Brain microvascular endothelial cell (primary cell): ENCODE measurements at regions not wholly inside any gene's neighbourhood (a gene's known extent, or its start where the extent isn't known, plus 50 kb on each side); places are given as distances from the start of the nearest gene placed in this dataset.
"Not testable (repeated sequence)": the region's sequence is repeated elsewhere in the genome, so short reads cannot be mapped to it uniquely, and the experiment has no call there.

ENCODE experiments used
- DNase-seq: peaks from one replicate; pipeline ENCODE4 v3.0.0-alpha.2; 2020
- H3K27ac ChIP-seq: fragments of 250-450 bp; sonication (Bioruptor Pico); 2 replicates; pipeline ENCODE4 v1.5.1; 2020; ENCODE audit warnings: mild to moderate bottlenecking, moderate library complexity
- H3K27me3 ChIP-seq: fragments of 250-450 bp; sonication (Bioruptor Pico); replicated peaks from 2 replicates; pipeline ENCODE4 v1.5.1; 2020; ENCODE audit warnings: mild to moderate bottlenecking
- H3K36me3 ChIP-seq: fragments of 250-450 bp; sonication (Bioruptor Pico); replicated peaks from 2 replicates; pipeline ENCODE4 v1.5.1; 2020; ENCODE audit warnings: mild to moderate bottlenecking
- H3K4me3 ChIP-seq: 2 replicates; pipeline ENCODE4 v1.5.1; 2011; ENCODE audit warnings: low read depth, mild to moderate bottlenecking, control low read depth, low read length, moderate library complexity
- CTCF ChIP-seq: IDR thresholded peaks from 2 replicates; pipeline ENCODE4 v1.5.1; 2011; ENCODE audit warnings: low read depth, mild to moderate bottlenecking, moderate library complexity, low read length, control low read depth, inconsistent platforms; ENCODE audit errors: missing control alignments
- in situ Hi-C: cut with HindIII; loops from 2 replicates; pipeline ENCODE4 v1.10.0; 2017; ENCODE audit warnings: low sequenced_read_pairs, low pct_ligation_motif_present

GRCh38 chr12:87020071-87020470, 763.9 kb upstream of the MGAT4C start:
- no peak overlapping the region for H3K27ac ChIP-seq
- TF ChIP-seq CTCF, result no peak
- H3K36me3 ChIP-seq, result no peaks in the 10 kb centered on the region
- in situ Hi-C loops, result no loop called here
- no peak overlapping the region for H3K4me3 ChIP-seq
- DNase-seq, result no peak
- H3K27me3 ChIP-seq, result no peaks in the 10 kb centered on the region

- no peak for DNase-seq
- no peaks in the 10 kb centered on the region for H3K27me3 ChIP-seq
- no peak for TF ChIP-seq CTCF
- H3K27ac ChIP-seq, result no peak overlapping the region
- in situ Hi-C loops, result no loop called here
- H3K4me3 ChIP-seq, result no peak overlapping the region
- H3K36me3 ChIP-seq, result no peaks in the 10 kb centered on the region
Observed at GRCh38 chr12:87015352-87015751, 759.2 kb upstream of the MGAT4C start.

GRCh38 chr12:87008785-87009384, 752.7 kb upstream of the MGAT4C start:
- no peaks in the 10 kb centered on the region for H3K36me3 ChIP-seq
- in situ Hi-C loops, result no loop called here
- H3K4me3 ChIP-seq, result no peak overlapping the region
- no peak for TF ChIP-seq CTCF
- H3K27ac ChIP-seq, result no peak overlapping the region
- no peak for DNase-seq
- H3K27me3 ChIP-seq, result no peaks in the 10 kb centered on the region

GRCh38 chr12:87001102-87001501, 744.9 kb upstream of the MGAT4C start:
- TF ChIP-seq CTCF, result no peak
- H3K4me3 ChIP-seq, result no peak overlapping the region
- H3K27me3 ChIP-seq, result no peaks in the 10 kb centered on the region
- H3K36me3 ChIP-seq, result no peaks in the 10 kb centered on the region
- H3K27ac ChIP-seq, result no peak overlapping the region
- DNase-seq, result no peak
- in situ Hi-C loops, result no loop called here

- no peak for TF ChIP-seq CTCF
- no peaks in the 10 kb centered on the region for H3K27me3 ChIP-seq
- no peaks in the 10 kb centered on the region for H3K36me3 ChIP-seq
- no peak overlapping the region for H3K27ac ChIP-seq
- in situ Hi-C loops, result no loop called here
- DNase-seq, result no peak
- H3K4me3 ChIP-seq, result no peak overlapping the region
Observed at GRCh38 chr12:86985298-86985697, 729.1 kb upstream of the MGAT4C start.

GRCh38 chr12:86970595-86970994, 714.4 kb upstream of the MGAT4C start:
- H3K27me3 ChIP-seq, DNase-seq, H3K27ac ChIP-seq, H3K4me3 ChIP-seq, H3K36me3 ChIP-seq, in situ Hi-C loops: not testable (repeated sequence)
